ENCODE measurements at regions not wholly inside any gene's neighbourhood (a gene's known extent, or its start where the extent isn't known, plus 50 kb on each side); places are given as distances from the start of the nearest gene placed in this dataset.

DNA sequence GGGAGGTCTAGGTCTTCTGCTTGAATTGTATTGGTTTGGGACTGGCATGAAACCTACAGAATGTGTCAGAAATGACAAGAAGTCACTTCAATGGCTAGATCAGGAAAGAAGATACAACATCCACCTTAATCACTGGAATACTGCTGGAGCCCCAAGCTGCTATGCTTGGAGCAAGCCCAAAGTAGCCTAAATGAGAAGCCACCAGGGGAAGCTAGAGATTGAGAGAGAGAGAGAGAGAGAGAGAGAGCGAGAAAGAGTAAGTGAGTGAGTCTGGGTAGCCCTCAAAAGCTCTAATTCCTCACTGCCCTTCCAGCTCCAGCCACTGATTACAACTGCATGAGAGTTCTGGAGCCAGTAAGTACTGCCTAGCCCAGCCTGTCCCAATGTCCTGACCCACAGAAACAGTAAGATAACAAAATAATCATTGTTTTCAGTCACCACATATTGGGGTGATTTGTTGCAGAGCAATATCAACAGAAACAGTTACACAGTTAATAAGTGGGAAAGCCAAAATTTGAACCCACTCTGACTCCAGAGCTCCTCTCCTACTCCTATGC, 529.2 kb upstream of the GOLIM4 start:
- no peak for DNase-seq

DNA sequence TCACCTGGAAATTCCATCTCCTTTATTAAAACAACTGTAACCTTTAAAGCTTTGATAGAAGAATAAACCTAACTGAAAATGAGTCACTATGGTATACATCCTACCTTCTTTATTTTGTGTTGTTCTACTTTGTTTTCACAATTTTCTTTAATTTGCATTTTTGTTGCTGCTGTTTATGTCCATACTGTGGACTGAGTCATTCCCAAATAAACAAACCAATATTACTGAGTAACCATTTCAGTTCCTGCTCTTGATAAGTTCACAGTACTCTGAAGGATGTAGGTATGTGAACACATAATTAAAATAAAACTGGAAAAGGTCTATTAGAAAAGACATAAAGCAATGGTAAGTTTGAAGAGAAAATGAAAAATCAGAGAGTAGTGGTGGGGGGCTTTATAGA, 528.5 kb upstream of the GOLIM4 start:
- DNase-seq = no peak

DNA sequence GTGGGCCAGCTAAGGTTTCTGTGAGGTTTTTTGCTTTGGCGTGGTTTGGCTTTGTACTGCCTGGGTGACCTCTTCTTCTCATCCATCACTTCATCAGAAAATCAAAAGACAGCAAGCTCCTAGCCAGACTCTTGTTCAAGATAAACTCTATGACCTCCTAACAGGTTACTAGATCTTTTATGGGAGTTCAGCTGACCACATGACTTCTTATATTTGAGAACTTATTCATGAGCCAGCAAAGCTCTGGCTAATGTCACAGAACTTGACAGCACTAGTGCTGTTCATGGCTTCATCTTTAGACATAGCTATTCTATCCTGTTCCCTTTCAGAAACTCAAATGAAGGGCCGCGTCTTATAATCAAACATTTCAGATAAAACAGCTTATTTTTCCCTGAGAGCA, 527.1 kb upstream of the GOLIM4 start:
- no peak for DNase-seq

DNA sequence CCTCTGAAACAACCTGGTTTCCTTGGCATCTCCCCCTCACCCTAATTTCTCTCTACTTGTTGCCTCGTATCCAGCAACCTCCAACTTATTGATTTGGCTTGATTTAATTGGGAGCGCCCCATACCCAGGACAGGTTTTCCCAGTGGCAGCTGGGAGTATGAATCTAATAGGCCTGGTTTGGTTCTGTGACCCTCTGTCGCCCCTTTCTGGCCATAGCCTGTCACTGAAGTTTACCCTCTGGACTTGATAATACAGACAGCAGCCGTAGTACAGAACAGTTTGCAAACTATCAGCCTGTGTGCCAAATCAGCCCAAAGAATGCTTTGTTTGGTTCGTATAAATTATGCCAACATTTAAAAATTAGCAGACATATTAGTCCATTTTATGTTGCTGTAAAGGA, 525.1 kb upstream of the GOLIM4 start:
- DNase-seq = no peak

DNA sequence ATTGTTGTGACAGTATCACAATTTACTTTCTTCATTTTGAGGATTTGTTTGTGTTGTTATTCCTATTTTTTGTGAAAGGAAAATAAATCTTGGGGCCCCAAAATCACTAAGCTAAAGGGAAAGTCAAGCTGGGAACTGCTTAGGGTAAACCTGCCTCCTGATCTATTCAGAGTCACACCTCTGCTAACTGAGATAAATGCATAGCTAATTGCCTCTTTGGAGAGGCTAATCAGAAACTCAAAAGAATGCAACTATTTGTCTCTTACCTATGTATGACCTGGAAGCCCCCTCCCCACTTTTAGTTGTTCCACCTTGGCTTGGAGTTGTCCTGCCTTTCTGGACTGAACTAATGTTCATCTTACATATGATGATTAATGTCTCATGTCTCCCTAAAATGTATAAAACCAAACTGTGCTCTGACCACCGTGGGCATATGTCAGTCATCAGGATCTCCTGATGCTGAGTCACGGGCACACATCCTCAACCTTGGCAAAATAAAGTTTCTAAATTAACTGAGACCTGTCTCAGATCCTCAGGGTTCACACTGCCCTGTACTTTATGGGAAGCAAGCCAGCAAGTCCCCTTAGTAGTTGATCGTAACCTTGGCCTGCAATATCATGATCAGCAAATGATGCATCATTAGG, 523.2 kb upstream of the GOLIM4 start:
- DNase-seq = no peak

DNA sequence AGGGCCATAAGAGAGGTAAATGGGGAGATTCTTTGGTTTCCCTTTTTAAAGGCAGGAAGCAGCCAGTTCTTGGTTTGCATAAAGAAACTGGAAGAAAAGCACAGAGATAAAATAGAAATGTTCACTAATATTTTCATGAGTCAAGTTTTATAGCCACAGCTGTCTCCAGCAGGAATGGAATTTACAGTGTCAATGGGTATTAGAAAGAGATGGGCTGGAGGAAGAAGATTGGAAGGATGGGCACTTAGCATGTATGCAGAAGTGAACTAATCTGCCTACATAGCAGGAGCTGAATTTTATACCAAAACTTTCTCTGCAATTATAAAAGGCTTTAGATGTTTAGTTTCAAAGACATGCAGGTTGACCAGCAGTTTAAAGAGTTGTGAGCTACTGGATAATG, 521.9 kb upstream of the GOLIM4 start:
- no peak for DNase-seq

DNA sequence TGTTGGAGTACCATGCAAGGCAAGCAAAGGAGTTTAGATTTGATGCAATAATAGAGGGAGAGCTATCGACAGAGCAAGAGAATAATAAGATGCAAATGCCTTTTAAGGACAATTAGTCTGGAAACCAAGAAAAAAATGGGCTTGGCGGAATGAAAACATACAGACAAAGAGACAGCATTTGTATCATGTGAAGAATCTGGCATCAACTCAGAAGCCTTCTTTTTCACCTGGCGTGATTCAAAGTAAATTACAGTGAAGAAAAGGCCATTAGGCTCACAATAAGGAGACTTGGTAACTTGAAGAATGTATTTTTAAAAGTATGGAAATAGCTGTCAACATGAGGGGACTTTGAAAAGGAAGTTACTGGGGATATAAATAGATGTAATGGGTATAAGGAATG, 521.2 kb upstream of the GOLIM4 start:
- no peak for DNase-seq

DNA sequence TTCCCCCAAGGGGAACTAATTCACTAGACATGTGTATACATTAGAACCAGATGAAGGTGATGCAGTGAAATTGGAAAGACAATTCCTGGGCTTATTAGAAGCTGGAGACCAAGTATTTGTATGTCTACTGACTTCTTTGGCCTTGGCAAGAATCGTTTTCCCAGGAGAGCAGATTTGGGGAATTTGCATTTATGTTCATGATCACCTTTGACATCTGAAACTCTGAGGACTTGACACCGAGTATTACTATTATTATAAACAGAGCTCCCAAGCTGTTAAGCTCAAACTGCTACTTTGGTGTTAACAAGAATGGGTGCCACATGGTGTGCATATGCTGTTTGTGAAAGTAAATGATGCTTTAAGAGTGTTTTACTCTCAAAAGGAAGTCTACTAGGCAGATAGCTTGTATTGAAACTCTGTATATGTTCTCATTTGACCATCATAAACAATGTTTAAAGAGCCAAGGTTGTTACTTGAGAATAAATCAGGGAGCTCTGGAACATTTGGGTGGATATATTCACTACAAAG, 519.8 kb upstream of the GOLIM4 start:
- DNase-seq = no peak

DNA sequence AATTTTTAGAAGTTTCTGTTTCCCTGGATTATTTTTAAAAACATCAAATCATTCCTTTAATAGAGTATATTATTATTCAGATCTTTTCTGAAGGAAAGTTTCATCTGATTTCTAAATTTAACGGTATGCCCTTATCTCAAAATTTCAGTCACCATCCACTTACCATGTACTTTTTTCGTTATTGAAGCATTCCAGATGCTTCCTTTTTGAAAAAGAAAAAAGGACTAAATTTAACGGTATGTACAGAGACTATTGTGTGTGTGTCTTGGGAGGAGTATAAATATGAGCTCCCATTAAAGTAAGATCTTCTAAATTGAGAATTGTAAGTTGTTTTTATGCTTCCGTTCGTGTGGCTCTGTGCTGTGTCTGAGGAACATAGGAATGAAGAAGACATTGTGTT, 517.4 kb upstream of the GOLIM4 start:
- no peak for DNase-seq

DNA sequence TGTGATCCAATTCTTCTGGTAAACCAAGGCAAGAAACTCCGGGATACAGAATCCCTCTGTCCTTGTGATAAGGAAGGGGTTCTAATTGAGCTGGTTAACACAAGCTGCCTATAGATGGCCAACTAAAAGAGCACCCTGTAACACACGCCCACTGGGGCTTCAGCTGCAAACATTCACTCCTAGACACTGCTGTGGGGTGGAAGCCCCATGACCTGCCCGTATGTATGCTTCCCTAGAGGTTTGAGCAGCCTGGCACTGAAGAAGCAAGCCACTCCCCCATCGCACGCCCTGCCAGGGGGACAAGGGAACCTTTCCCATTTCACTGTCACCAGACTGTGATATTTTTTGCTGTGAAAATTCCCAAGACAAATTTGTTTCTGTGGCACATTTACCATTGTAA, 516.9 kb upstream of the GOLIM4 start:
- no peak for DNase-seq

DNA sequence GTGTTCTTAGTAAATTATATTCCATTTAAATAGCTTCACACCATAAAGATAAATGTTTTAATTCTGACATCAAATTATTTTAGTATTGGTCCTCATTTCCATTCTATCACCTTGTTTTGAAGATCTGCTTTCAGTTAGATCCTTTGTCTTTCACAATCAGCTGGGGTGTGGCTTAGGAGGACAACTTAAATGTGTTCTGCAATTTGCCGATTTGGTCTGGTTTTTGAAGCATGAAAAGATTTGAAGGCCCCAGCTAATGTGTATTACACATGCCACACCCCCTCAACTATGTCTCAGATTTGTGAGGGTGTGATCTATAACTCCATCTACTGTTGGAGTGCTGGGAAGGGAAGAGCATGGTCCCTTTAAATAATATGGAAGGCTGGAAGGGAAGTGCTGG, 516.1 kb upstream of the GOLIM4 start:
- DNase-seq = no peak

DNA sequence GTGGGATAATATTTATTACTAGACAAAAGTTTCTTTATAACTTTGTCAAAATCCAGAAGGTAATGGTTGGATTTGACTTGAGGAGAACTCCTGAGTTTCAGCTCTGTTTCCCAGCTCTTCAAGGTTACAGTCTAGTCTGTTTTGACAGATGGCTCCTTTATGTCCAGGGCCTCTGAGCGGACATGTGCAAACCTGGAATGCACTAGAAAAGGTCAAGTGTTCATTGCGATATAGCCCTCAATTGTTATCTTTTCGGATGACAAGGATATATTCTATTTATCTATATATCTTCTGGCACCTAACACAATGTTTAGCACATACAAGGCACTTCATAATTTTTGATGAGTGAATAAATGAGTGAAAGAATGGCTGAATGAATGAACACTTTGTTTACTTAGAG, 513.2 kb upstream of the GOLIM4 start:
- DNase-seq = no peak

DNA sequence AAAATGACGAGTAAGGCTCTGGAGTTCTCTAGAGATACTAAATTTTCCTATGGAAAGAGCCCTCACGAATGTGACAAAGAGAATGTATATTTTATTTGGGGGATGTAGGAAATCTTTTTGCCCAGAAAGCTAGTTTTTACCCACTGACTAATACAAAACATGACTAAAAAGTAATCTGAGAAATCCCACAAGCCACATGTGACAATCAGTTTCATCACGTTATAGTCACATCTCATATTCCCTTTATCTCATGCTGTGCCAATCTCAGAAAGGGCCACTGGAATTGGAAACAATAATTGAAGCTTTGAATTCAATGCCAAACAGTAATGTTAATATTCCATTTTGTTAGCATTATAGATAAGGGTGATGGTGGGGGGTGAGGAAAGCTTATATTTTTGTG, 509.0 kb upstream of the GOLIM4 start:
- DNase-seq = no peak

DNA sequence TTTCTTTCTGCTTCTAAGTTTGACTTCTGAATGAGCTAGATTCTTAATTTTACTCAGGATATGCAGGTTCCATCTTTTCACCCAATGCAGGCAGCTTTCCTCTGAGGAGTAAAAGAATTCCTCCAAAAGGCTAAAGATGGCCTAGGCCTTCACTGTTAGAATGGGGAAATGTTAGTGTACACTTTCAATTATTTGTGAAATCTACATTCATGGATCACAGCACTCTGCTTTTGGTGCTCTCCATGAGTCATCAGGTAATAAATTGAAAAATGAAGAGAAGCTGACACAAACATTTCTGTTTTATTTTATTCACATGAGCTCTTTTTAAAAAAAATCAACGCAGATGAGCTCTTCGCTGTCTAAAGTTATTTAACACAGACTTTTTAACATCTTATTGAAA, 502.5 kb upstream of the GOLIM4 start:
- no peak for DNase-seq

DNA sequence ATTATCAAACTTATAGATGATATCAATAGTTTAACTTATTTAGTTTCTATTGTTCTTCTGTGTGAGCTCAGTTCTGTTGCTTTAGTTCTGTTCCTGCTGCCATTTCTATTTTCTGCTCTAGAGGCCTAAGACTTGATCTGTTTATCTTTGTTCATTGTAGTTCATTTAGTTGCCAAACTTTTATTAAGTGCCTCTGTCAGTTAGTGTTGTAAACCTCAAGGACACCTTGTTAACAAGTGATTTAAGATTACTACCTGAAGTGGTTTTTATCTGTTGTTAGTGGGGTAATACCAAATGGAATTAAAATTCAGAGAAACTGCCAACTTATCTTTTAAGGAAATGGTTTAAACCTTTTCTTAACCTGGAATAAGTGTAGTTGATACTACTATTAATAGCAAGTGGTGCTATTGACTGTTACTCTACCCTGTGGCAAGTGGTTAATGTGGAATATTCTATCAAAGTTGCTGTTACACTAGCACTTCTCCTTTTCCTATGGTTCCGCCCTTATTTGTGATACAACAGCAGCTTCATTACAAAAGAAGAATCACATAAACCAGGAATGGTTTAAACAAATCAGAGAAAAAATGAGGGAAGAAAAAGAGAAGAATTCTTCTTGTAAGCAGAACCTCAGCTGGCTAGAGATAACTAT, 500.6 kb upstream of the GOLIM4 start:
- no peak for DNase-seq

DNA sequence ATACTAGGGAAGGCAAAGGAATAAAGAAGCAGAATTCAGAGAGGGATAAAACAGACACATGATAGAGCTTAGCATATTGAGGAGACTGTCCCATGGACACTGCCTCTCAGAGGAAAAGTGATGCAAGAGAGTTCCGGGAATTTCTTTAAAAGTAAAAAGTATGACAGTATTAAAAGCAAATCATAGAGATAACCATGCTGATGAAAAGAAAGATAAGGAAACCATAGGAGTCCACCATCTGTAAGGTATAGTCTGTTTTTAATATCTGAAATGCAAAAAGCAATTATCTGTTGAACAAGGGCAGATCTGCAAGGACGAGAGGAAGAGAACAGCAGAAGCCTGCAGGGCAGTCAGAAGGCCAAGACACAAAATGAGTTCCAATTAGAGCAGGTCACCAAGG, 495.9 kb upstream of the GOLIM4 start:
- DNase-seq = no peak

DNA sequence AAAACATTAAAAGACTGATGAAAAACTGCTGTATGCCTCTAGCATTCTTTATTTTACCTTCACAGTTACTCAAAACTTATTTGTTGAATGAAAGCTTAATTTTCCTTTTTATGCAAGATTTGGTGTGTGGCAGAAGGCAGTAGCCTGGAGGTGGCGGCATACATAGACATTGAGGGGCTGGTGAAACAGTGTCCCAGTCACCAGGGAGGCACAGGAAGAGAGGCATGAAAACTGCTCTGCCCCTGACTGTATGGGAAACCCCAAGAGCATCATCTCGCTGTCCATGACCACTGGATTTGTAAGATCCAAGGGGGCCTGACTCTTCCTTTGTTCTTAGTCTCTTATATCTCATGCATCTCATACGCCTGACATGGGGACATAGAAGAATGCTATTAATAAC, 493.7 kb upstream of the GOLIM4 start:
- DNase-seq = no peak

DNA sequence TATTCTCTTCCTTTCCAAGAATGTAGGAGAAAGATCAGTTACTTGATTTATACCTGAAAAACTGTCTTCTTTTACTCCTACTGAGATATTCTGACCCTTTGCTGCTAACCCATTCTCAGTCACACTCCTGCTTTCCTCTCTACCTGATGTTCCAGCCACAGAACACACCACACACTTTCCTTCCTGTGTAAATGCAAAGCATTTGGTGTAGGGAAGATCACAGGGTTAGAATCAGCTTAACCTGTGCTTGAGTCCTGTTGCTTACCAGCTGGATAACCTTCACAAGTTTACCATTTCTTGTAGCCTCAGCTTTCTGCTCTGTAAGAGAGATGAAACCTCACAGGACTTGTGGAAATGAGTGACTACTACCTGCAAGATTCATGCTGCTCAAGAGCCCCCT, 489.8 kb upstream of the GOLIM4 start:
- no peak for DNase-seq

DNA sequence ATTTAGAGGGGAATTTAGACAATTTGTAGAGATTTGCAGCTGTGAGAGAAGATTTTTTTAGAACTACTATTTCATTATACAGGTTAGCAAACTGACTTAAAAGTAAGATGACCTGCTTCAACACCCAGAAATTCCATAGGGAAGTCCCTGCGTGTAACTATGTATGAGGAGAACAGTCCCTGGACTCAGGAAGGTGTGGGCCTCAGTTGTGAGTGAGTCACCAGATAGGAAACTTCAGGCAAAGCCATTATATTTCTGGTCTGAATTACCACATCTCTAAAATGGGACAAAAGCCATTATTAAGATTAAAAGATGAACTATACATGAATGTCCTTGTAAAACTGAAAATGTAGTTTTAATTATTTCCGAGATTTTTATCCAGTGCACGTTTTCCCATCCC, 488.3 kb upstream of the GOLIM4 start:
- DNase-seq = no peak

DNA sequence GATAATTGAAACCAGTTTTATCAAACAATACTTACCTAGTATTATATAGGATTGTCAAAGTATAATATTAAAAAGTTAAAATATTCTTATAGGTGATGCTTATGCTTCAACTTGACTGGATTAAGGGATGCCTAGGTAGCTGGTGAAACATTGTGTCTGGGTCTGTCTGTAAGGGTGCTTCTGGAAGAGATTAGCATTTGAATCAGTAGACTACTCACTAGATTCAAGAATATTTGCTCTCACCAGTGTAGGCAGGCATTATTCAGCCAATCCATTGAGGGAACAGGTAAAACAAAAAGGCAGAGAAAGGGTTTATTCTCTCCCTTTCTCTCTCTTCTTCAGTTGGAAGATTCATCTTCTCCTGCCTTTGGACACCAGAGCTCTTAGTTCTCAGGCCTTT, 486.8 kb upstream of the GOLIM4 start:
- DNase-seq = no peak

DNA sequence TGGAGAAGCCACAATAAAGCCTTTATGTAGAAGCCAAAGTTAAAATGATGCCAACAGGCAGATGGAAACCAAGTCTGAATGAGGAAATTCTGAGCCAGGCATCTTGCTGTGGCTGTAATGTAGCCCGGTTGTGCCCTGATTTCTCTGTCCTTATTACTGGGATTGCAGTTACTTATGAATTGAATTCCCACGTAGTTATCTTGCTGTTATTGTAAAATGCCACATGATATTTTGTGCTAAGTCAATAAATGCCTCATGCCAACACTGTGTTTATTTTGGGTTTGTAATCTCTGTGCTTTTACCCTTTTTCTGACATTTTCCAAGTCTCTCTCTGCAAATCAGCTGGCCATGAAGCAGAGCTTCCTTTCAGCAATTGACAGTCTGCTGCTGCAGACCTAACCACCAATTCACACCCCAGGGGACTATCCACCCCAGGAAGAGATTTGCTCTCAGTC, 486.1 kb upstream of the GOLIM4 start:
- DNase-seq = no peak

DNA sequence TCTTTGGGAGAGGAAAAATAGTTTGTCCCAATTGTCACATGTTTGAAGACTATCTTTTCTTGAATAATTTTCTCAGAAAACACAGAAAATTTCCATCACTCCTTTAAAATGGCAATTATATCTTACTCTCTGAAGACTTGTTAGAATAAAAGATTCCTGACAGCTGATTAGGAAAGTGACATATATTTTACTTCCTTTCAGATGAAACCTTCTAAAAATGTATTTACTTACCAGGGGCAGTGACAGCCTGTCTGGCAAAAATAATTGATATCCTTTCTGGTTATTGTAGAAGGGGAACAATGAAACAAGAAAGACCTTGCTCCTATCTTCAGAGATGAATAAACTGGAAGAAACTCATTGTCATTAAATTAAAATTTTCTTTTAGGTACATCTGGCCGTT, 483.3 kb upstream of the GOLIM4 start:
- DNase-seq = no peak

DNA sequence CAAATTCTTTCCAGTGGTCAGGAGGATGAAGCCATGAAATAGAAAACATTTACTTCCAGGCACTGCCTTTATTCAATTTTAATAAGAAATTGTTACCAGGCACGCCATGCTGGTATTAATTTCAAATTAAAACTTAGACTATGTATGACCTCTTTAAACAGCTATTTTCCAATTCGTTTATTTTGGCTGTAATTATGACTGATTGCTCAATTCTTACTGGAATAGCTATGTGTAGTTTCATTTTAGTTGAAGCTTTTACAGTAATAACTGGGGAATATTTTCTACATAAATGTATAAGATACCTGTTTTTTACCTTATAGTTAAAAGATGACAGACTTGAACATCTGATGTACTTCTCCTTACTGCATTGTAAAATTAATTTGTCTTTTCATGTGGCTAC, 480.0 kb upstream of the GOLIM4 start:
- DNase-seq = no peak

DNA sequence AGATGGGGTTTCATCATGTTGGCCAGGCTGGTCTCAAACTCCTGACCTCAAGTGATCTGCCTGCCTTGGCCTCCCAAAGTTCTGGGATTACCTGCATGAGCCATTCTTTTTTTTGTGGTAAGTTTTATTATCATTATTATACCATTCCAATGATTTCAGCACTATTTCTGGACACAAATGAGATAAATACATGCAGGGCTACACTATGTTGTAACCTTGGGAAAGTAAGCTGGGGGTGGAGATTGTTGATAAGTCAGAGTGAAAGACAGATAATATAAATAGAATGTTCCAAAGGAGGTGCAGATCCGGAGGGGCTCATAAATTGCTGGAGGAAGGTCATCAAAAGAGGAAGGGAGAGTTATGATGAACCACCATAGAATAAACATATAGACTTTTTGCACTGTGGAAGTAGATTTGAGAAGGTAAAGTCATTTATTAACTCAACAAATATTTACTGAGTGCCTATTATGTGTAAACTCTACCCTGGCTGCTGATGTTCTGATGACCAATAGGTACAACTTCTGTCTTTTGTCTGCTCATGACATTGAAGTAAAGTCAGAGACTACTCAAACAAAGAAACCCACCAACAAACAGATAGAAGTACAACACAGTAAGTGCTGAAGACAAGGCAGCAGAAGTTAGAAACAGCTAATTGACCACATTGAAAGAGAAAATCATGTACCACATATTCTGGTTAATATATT, 478.9 kb upstream of the GOLIM4 start:
- no peak for DNase-seq
